HG02870 (cell line): ENCODE measurements at regions not wholly inside any gene's neighbourhood (a gene's known extent, or its start where the extent isn't known, plus 50 kb on each side); places are given as distances from the start of the nearest gene placed in this dataset.
"Not testable (repeated sequence)": the region's sequence is repeated elsewhere in the genome, so short reads cannot be mapped to it uniquely, and the experiment has no call there.

ENCODE experiments used
- ATAC-seq: cut with Tn5 transposase; IDR thresholded peaks from one replicate; pipeline ENCODE4 v1.9.1; 2021; ENCODE audit warnings: mild to moderate bottlenecking, moderate library complexity; ENCODE audit not compliant: unreplicated experiment

DNA sequence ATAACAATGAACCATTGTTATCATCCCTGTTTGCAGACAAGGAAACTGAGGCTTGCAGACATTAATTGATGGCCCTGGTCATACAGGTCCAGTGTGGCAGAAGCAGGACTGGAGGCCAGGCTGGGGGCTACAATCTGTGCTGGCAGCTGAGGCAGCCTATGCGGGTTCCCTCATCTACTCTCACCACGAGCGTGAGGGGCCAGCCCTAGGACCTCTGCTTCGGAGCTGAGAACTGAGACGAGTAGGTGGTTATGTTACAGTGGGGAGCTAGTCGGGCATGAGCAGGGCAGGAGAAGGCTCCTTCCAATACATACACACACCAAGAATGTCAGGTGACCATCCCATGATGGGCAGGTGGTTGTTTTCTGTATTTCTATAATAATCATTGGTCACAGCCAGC is 82.2 kb upstream of the ASB18 start:
- no peak for ATAC-seq

DNA sequence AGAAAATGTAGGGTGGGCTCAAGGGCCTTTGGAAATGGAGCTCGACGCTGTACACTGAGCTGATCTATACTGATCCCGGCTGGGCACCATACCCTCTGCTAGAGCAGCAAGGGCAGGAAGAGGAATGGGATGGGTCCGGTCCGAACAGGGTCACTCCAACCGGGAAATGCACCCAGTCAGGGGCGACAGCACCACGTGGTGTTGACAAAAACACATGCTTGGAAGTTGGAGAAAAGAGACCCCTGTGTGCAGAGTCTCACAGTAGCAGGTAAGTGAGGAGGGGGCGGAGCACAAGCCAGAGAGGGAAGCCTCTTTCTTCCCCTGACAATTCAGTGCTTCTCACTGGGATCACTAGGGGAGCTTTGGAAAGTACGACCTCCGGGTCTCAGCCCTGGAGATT is 84.1 kb upstream of the ASB18 start:
- ATAC-seq: no peak

DNA sequence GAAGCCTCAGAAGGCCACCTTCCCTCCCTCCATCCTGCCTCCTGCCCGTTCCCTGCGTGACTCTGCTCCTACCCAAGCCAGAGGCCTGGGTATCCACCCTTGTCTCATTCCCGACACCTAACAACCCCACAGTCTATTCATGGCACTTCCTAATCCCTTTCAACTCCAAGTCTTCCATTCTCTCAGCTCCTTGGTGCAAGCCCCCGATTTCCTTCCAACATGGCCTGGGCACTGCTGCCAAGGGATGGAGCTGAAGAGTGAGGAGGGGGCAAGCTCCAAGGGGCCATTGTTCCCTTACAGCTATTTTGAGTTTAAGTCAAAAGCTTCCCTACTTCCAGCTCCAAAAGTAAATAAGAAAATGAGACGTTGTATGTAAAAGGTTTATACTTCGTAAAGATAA is 84.8 kb upstream of the ASB18 start:
- no peak for ATAC-seq

DNA sequence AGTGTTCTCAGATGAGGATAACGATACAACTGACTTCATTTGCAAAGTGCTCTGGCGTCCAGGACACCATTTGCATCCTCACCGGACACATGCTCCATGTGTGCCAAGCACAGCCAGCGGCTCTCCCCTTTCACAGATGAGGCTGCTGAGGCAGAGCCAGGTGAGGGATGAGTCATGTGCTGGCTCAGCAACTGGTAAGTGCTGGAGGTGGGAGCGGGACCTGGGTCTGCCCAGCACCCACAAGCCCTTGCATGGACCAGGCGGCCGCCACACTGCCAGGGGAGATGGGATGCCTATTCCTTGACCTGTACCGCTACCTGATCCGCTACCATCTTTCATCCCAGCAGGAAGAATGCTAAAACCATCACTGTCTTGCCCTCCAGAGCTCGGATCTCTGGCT is 86.2 kb upstream of the ASB18 start:
- ATAC-seq: no peak

GRCh38 chr2:236351966-236352525 is 87.8 kb upstream of the ASB18 start:
- ATAC-seq: no peak

- ATAC-seq: no peak
These were observed 88.8 kb upstream of the ASB18 start for GRCh38 chr2:236352761-236353593.

GRCh38 chr2:236353594-236353942 is 89.4 kb upstream of the ASB18 start:
- no peak for ATAC-seq

GRCh38 chr2:236354056-236354940 is 90.1 kb upstream of the ASB18 start:
- ATAC-seq: no peak

- no peak for ATAC-seq
These were observed 90.9 kb upstream of the ASB18 start for GRCh38 chr2:236354973-236355595.

DNA sequence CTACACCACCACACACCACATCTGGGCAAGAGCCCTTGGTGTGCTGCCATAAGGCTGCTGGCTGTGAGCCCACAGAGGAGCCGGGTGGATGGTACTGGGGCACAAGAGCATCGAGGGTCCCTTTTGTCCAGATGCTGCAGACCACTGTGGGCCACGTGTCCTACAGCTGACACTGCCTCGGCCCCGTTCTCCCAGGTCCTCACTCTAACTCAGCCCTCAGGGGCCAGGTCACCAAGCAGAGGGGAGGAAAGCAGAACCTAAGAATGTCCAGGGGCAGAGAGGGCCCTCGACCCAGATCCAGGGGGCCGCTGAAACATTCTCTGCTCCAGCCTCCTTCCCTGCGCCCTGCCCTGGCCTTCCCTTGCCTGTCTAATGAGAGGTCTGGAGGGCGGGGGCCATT is 91.7 kb upstream of the ASB18 start:
- ATAC-seq: no peak

GRCh38 chr2:236356321-236356720 is 92.1 kb upstream of the ASB18 start:
- ATAC-seq: not testable (repeated sequence)

DNA sequence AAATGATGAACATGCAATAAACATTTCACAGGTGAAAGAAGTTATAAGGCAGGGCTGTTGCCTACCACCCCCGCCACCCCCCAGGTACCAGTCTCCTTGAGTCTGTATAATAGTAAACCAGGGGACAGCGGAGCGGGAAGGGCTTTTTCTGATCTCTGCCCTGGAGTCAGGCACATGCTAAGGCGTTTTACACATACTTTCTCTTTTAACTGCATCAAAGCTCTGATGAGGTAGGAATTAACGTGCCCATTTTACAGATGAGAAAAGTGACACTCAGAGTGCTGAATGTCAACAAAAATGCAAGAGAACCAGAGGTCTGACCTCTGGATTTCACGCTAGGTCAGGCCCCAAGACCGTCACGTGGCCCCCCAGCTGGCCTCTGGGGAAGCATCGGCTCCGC is 94.3 kb upstream of the ASB18 start:
- ATAC-seq: not testable (repeated sequence)

- ATAC-seq: no peak
These were observed 95.3 kb upstream of the ASB18 start for GRCh38 chr2:236359426-236360045.

GRCh38 chr2:236360496-236360895 is 96.3 kb upstream of the ASB18 start:
- no peak for ATAC-seq

- no peak for ATAC-seq
These were observed 99.6 kb upstream of the ASB18 start for GRCh38 chr2:236363711-236364277.

- no peak for ATAC-seq
These were observed 101.2 kb upstream of the ASB18 start for GRCh38 chr2:236365258-236366048.

DNA sequence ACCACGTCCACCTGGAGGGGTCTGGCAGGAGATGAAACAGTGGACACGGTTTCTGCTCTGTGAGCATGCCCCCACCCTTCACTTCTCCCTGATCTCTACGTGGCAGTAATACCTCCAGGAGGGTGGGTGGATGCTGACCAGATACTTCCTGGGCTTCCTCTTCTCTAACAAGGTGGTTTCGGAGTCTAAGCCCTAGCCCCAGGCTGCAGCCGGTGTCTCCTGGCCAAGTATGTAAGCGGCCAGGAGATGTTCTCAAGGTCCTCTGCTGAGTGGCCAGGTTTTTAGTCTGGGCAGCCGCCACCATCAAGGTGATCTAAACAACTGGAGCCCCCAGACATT is 101.8 kb upstream of the ASB18 start:
- no peak for ATAC-seq

DNA sequence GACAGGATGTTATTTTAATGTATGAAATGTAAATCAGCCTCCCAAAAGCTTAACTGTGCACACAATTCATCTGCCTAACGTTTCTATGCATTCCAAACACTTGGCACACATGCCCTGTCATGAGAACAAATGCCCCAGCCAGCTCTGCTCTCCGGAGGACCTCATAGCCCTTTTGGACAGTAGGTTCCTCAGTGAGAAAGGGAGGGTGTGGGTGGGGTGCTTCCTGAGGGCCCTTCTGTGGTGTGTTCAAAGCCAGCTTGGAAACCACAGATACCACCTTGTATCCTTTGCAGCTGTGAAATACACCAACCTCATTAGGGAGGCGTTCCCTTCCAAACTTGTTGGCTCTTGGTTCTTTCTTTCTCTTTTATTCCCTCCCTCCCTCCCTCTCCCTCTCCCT is 102.2 kb upstream of the ASB18 start:
- no peak for ATAC-seq

DNA sequence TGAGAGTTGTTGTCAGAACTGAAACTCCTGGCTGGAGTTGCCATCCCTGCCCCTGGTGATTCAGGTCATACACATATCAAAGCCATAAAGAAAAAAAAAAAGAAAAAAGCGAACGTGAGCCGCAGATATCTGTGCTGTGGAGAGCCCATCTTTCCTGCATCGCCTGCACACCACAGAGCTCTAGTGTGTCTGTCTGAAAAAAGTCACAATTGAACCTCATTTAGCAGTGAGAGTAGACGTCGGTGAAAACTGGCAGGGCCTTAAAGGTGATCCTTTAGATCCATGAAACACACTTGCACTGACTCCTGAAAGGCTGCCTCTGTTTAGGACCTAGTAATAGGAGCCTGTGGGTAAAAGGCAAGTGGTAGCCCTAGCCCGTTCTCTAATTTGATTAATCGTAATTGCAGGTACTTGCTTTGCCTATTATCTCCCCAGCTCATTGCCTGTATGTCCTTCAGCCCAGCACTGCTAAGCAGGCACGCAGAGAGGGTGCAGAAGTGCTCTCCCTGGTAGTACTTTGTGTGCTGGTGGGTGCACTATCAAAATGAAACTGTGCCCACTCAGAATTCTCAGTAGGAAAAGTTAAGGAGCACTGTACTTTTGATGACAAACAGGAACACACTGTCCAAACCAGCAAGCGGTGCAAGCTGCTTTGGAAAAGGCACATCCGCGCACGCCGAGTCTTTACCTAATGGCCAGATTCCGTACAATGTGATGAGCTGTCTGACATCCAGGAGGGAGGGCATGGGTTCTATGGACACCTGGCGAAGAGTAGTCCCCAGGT is 103.5 kb upstream of the ASB18 start:
- no peak for ATAC-seq
